GM21390 (cell line): ENCODE measurements at regions not wholly inside any gene's neighbourhood (a gene's known extent, or its start where the extent isn't known, plus 50 kb on each side); places are given as distances from the start of the nearest gene placed in this dataset.

Experiments
- ATAC-seq: cut with Tn5 transposase; IDR thresholded peaks from one replicate; pipeline ENCODE4 v1.9.1; 2021; ENCODE audit not compliant: unreplicated experiment

GRCh38 chr14:58780605-58781004, 142.8 kb downstream of the DACT1 start:
- no peak for ATAC-seq

GRCh38 chr14:58782011-58782410, 144.2 kb downstream of the DACT1 start:
- no peak for ATAC-seq

GRCh38 chr14:58783792-58784511, 146.2 kb downstream of the DACT1 start:
- ATAC-seq = no peak

- ATAC-seq = no peak
Measured at GRCh38 chr14:58784931-58785330, 147.2 kb downstream of the DACT1 start.

- ATAC-seq = no peak
Measured at GRCh38 chr14:58785701-58786100, 147.9 kb downstream of the DACT1 start.

- ATAC-seq = no peak
Measured at GRCh38 chr14:58787592-58787991, 149.8 kb downstream of the DACT1 start.

- ATAC-seq = no peak
Measured at GRCh38 chr14:58788655-58789503, 151.1 kb downstream of the DACT1 start.

GRCh38 chr14:58789736-58790135, 152.0 kb downstream of the DACT1 start:
- no peak for ATAC-seq

GRCh38 chr14:58792416-58792815, 154.7 kb downstream of the DACT1 start:
- ATAC-seq = no peak

- ATAC-seq = no peak
Measured at GRCh38 chr14:58793131-58793740, 155.5 kb downstream of the DACT1 start.

GRCh38 chr14:58794993-58795762, 157.4 kb downstream of the DACT1 start:
- ATAC-seq = no peak

GRCh38 chr14:58796242-58797009, 158.7 kb downstream of the DACT1 start:
- ATAC-seq = peak; percentile 43

GRCh38 chr14:58797010-58797429, 159.3 kb downstream of the DACT1 start:
- peak; percentile 72 for ATAC-seq

GRCh38 chr14:58798173-58798572, 160.4 kb downstream of the DACT1 start:
- ATAC-seq = no peak

- ATAC-seq = no peak
Measured at GRCh38 chr14:58801086-58801485, 163.3 kb downstream of the DACT1 start.

GRCh38 chr14:58805057-58805456, 167.3 kb downstream of the DACT1 start:
- ATAC-seq = no peak

GRCh38 chr14:58805605-58806409, 168.0 kb downstream of the DACT1 start:
- ATAC-seq = no peak

- no peak for ATAC-seq
Measured at GRCh38 chr14:58807191-58807590, 169.4 kb downstream of the DACT1 start.

GRCh38 chr14:58808828-58809227, 171.1 kb downstream of the DACT1 start:
- ATAC-seq = no peak
